ENCODE measurements at regions not wholly inside any gene's neighbourhood (a gene's known extent, or its start where the extent isn't known, plus 50 kb on each side); places are given as distances from the start of the nearest gene placed in this dataset.
"Not testable (repeated sequence)": the region's sequence is repeated elsewhere in the genome, so short reads cannot be mapped to it uniquely, and the experiment has no call there.

GRCh38 chr3:110909839-110910238, 161.8 kb upstream of the NECTIN3 start:
- H3K4me1 Mint-ChIP-seq (ENCODE audit: low read depth) = no peaks in the 10 kb centered on the region
- H3K4me3 Mint-ChIP-seq = no peak overlapping the region

GRCh38 chr3:110910346-110910955, 161.2 kb upstream of the NECTIN3 start:
- no peaks in the 10 kb centered on the region for H3K36me3 Mint-ChIP-seq (ENCODE audit: low read depth)
- H3K27me3 Mint-ChIP-seq = peaks cover 9% of the 10 kb centered on the region
- no peaks in the 10 kb centered on the region for H3K4me1 Mint-ChIP-seq (ENCODE audit: low read depth)
- H3K27ac Mint-ChIP-seq = no peak overlapping the region
- no peak overlapping the region for H3K4me3 Mint-ChIP-seq
- H3K9me3 Mint-ChIP-seq = peaks cover 3% of the 10 kb centered on the region

More at GRCh38 chr3:110909839-110910238, 161.8 kb upstream of the NECTIN3 start:
- peaks cover 9% of the 10 kb centered on the region for H3K27me3 Mint-ChIP-seq
- no peak overlapping the region for H3K27ac Mint-ChIP-seq
- no peaks in the 10 kb centered on the region for H3K36me3 Mint-ChIP-seq (ENCODE audit: low read depth)
- H3K9me3 Mint-ChIP-seq = peaks cover 3% of the 10 kb centered on the region

GRCh38 chr3:110918963-110919362, 152.7 kb upstream of the NECTIN3 start:
- H3K4me3 Mint-ChIP-seq = no peak overlapping the region
- no peaks in the 10 kb centered on the region for H3K36me3 Mint-ChIP-seq (ENCODE audit: low read depth)
- peaks cover 2% of the 10 kb centered on the region for H3K9me3 Mint-ChIP-seq
- H3K27me3 Mint-ChIP-seq = peaks cover 9% of the 10 kb centered on the region
- no peak overlapping the region for H3K27ac Mint-ChIP-seq
- H3K4me1 Mint-ChIP-seq (ENCODE audit: low read depth) = no peaks in the 10 kb centered on the region

- Mint-ChIP-seq H3K4me1 (ENCODE audit: low read depth) (no peaks in the 10 kb centered on the region), H3K9me3 (no peaks in the 10 kb centered on the region), H3K27me3 (peaks cover 23% of the 10 kb centered on the region), H3K36me3 (ENCODE audit: low read depth) (no peaks in the 10 kb centered on the region), H3K27ac (no peak overlapping the region), H3K4me3 (no peak overlapping the region)
Measured at GRCh38 chr3:110925798-110926197, 145.8 kb upstream of the NECTIN3 start.

- no peak overlapping the region for H3K27ac Mint-ChIP-seq
- H3K4me1 Mint-ChIP-seq (ENCODE audit: low read depth) = no peaks in the 10 kb centered on the region
- peaks cover 14% of the 10 kb centered on the region for H3K27me3 Mint-ChIP-seq
- H3K4me3 Mint-ChIP-seq = no peak overlapping the region
- H3K36me3 Mint-ChIP-seq (ENCODE audit: low read depth) = no peaks in the 10 kb centered on the region
- no peaks in the 10 kb centered on the region for H3K9me3 Mint-ChIP-seq
Measured at GRCh38 chr3:110928016-110928662, 143.5 kb upstream of the NECTIN3 start.

- H3K9me3 Mint-ChIP-seq = no peaks in the 10 kb centered on the region
- no peaks in the 10 kb centered on the region for H3K36me3 Mint-ChIP-seq (ENCODE audit: low read depth)
- H3K4me3 Mint-ChIP-seq = no peak overlapping the region
- no peaks in the 10 kb centered on the region for H3K4me1 Mint-ChIP-seq (ENCODE audit: low read depth)
- H3K27ac Mint-ChIP-seq = no peak overlapping the region
- H3K27me3 Mint-ChIP-seq = peaks cover 14% of the 10 kb centered on the region
Measured at GRCh38 chr3:110929816-110930215, 141.8 kb upstream of the NECTIN3 start.

- H3K4me3 Mint-ChIP-seq = no peak overlapping the region
- no peaks in the 10 kb centered on the region for H3K36me3 Mint-ChIP-seq (ENCODE audit: low read depth)
- H3K27ac Mint-ChIP-seq = no peak overlapping the region
- H3K9me3 Mint-ChIP-seq = no peaks in the 10 kb centered on the region
- peaks cover 5% of the 10 kb centered on the region for H3K27me3 Mint-ChIP-seq
- H3K4me1 Mint-ChIP-seq (ENCODE audit: low read depth) = no peaks in the 10 kb centered on the region
Measured at GRCh38 chr3:110932567-110932966, 139.0 kb upstream of the NECTIN3 start.

- Mint-ChIP-seq H3K36me3 (ENCODE audit: low read depth) (no peaks in the 10 kb centered on the region), H3K9me3 (no peaks in the 10 kb centered on the region), H3K27ac (no peak overlapping the region), H3K27me3 (peaks cover 8% of the 10 kb centered on the region), H3K4me3 (no peak overlapping the region), H3K4me1 (ENCODE audit: low read depth) (no peaks in the 10 kb centered on the region)
Measured at GRCh38 chr3:110933821-110934426, 137.7 kb upstream of the NECTIN3 start.

GRCh38 chr3:110938629-110939028, 133.0 kb upstream of the NECTIN3 start:
- peaks cover 8% of the 10 kb centered on the region for H3K9me3 Mint-ChIP-seq
- no peak overlapping the region for H3K27ac Mint-ChIP-seq
- no peak overlapping the region for H3K4me3 Mint-ChIP-seq
- H3K4me1 Mint-ChIP-seq (ENCODE audit: low read depth) = no peaks in the 10 kb centered on the region
- no peaks in the 10 kb centered on the region for H3K36me3 Mint-ChIP-seq (ENCODE audit: low read depth)
- peaks cover 10% of the 10 kb centered on the region for H3K27me3 Mint-ChIP-seq

GRCh38 chr3:110940055-110940454, 131.6 kb upstream of the NECTIN3 start:
- no peak overlapping the region for H3K4me3 Mint-ChIP-seq
- peaks cover 10% of the 10 kb centered on the region for H3K27me3 Mint-ChIP-seq
- no peak overlapping the region for H3K27ac Mint-ChIP-seq
- H3K4me1 Mint-ChIP-seq (ENCODE audit: low read depth) = no peaks in the 10 kb centered on the region
- H3K36me3 Mint-ChIP-seq (ENCODE audit: low read depth) = no peaks in the 10 kb centered on the region
- H3K9me3 Mint-ChIP-seq = peaks cover 11% of the 10 kb centered on the region

- H3K4me1 Mint-ChIP-seq (ENCODE audit: low read depth) = no peaks in the 10 kb centered on the region
- no peak overlapping the region for H3K4me3 Mint-ChIP-seq
- peaks cover 3% of the 10 kb centered on the region for H3K36me3 Mint-ChIP-seq (ENCODE audit: low read depth)
- peaks cover under 1% of the 10 kb centered on the region for H3K27me3 Mint-ChIP-seq
- no peak overlapping the region for H3K27ac Mint-ChIP-seq
- H3K9me3 Mint-ChIP-seq = peaks cover 34% of the 10 kb centered on the region
Measured at GRCh38 chr3:110944782-110945181, 126.8 kb upstream of the NECTIN3 start.

- no peaks in the 10 kb centered on the region for H3K4me1 Mint-ChIP-seq (ENCODE audit: low read depth)
- no peaks in the 10 kb centered on the region for H3K27me3 Mint-ChIP-seq
- H3K4me3 Mint-ChIP-seq = no peak overlapping the region
- peaks cover 7% of the 10 kb centered on the region for H3K36me3 Mint-ChIP-seq (ENCODE audit: low read depth)
- no peak overlapping the region for H3K27ac Mint-ChIP-seq
- peaks cover 42% of the 10 kb centered on the region for H3K9me3 Mint-ChIP-seq
Measured at GRCh38 chr3:110946810-110947209, 124.8 kb upstream of the NECTIN3 start.

- H3K9me3 Mint-ChIP-seq = peaks cover 46% of the 10 kb centered on the region
- H3K4me1 Mint-ChIP-seq (ENCODE audit: low read depth); H3K4me3 Mint-ChIP-seq; H3K27ac Mint-ChIP-seq; H3K27me3 Mint-ChIP-seq; H3K36me3 Mint-ChIP-seq (ENCODE audit: low read depth): not testable (repeated sequence)
Measured at GRCh38 chr3:110949194-110949593, 122.4 kb upstream of the NECTIN3 start.

- peaks cover 14% of the 10 kb centered on the region for H3K9me3 Mint-ChIP-seq
- H3K27me3 Mint-ChIP-seq = no peaks in the 10 kb centered on the region
Measured at GRCh38 chr3:110955301-110955880, 116.2 kb upstream of the NECTIN3 start.

GRCh38 chr3:110956081-110956480, 115.5 kb upstream of the NECTIN3 start:
- Mint-ChIP-seq H3K36me3 (ENCODE audit: low read depth) (no peaks in the 10 kb centered on the region), H3K4me1 (ENCODE audit: low read depth) (no peaks in the 10 kb centered on the region), H3K27ac (no peak overlapping the region), H3K4me3 (no peak overlapping the region), H3K9me3 (peaks cover 12% of the 10 kb centered on the region), H3K27me3 (peaks cover under 1% of the 10 kb centered on the region)

More at GRCh38 chr3:110955301-110955880, 116.2 kb upstream of the NECTIN3 start:
- no peaks in the 10 kb centered on the region for H3K4me1 Mint-ChIP-seq (ENCODE audit: low read depth)
- no peak overlapping the region for H3K4me3 Mint-ChIP-seq
- H3K36me3 Mint-ChIP-seq (ENCODE audit: low read depth) = no peaks in the 10 kb centered on the region
- no peak overlapping the region for H3K27ac Mint-ChIP-seq
